ENCODE measurements at regions not wholly inside any gene's neighbourhood (a gene's known extent, or its start where the extent isn't known, plus 50 kb on each side); places are given as distances from the start of the nearest gene placed in this dataset.

DNA sequence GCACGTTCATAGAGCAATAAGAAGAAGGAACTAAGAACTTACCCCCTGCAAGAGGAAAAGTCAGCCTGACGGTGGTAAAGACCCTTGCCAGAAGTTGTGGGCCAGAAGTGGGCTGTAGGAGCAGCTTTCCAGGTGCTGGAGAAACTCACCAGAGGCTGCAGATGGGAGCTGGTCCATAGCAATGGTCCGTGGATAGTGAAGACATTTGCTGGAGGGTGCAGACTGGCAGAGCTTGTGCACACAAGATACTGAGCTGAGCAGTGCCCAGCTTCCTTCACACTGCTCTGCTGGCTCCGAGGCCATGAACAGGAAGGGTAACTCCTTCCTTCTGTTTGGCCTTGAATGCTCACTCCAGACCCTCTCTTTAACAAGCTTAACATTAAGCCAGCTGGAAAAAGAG, 149.8 kb upstream of the BNIP2 start:
- Histone ChIP-seq H3K9ac (ENCODE audit: low read length in 5 of 5) (no peak overlapping the region), H3K4me1 (ENCODE audit: control insufficient read depth in 5 of 5, insufficient read depth in 5 of 5, low read length in 5 of 5) (no peaks in the 10 kb centered on the region), H3K4me3 (ENCODE audit: low read depth in 1 of 5, low read length in 5 of 5) (no peak overlapping the region), H3K36me3 (ENCODE audit: control insufficient read depth in 5 of 5, insufficient read depth in 5 of 5, low read length in 5 of 5) (no peaks in the 10 kb centered on the region), H3K27me3 (ENCODE audit: control insufficient read depth in 5 of 5, insufficient read depth in 4 of 5, low read length in 5 of 5) (peaks cover 0 to 7% (median 0%) of the 10 kb centered on the region in 5 donors), H3K27ac (ENCODE audit: low read depth, low read length) (no peak overlapping the region), H3K9me3 (ENCODE audit: control insufficient read depth in 5 of 5, low read length in 5 of 5) (no peaks in the 10 kb centered on the region)

DNA sequence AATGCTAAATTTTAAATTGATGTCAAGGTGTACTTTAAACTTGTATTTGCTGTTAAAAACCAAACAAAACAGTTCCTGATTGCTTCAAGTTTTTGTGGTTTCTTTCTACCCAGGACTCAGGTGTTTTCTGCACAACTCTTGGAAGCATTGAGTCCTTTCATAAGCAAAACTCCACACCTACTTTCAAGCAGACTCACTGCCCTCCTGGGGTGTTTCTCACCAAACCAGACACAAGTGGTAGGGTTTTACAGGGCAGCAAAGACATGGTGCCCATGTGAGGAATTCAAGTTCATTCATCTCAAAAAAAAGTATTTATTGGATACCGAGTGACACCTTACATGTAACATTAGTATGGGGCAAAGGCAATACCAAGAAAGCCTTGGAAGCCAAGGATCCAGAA, 146.7 kb upstream of the BNIP2 start:
- Histone ChIP-seq H3K9me3 (ENCODE audit: control insufficient read depth in 5 of 5, low read length in 5 of 5) (no peaks in the 10 kb centered on the region), H3K9ac (ENCODE audit: low read length in 5 of 5) (no peak overlapping the region), H3K27me3 (ENCODE audit: control insufficient read depth in 5 of 5, insufficient read depth in 4 of 5, low read length in 5 of 5) (peaks cover 0 to 7% (median 0%) of the 10 kb centered on the region in 5 donors), H3K4me1 (ENCODE audit: control insufficient read depth in 5 of 5, insufficient read depth in 5 of 5, low read length in 5 of 5) (no peaks in the 10 kb centered on the region), H3K27ac (ENCODE audit: low read depth, low read length) (no peak overlapping the region), H3K36me3 (ENCODE audit: control insufficient read depth in 5 of 5, insufficient read depth in 5 of 5, low read length in 5 of 5) (no peaks in the 10 kb centered on the region), H3K4me3 (ENCODE audit: low read depth in 1 of 5, low read length in 5 of 5) (no peak overlapping the region)

DNA sequence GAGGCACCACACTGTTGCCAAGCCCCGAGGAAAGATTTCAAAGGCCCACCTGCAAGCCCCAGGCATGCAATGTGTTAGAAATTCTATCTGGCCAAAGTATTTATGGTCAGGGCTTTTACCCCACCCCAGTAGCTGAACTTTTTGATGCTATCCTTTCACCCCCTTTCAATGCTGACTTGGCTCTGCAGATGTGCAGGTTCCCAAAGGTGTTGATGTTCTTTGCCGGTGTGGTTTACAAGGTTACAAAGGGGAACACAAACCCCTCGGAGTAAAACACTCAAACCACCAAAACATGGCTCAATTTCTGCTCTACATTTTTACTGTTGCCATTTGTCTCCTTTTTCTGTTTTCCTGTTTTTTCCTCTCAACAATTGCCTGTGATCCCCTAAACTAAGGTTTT, 145.4 kb upstream of the BNIP2 start:
- H3K27me3 ChIP-seq (ENCODE audit: control insufficient read depth in 5 of 5, insufficient read depth in 4 of 5, low read length in 5 of 5): peaks cover 0 to 4% (median 0%) of the 10 kb centered on the region in 5 donors
- no peak overlapping the region for H3K9ac ChIP-seq (ENCODE audit: low read length in 5 of 5)
- no peaks in the 10 kb centered on the region for H3K4me1 ChIP-seq (ENCODE audit: control insufficient read depth in 5 of 5, insufficient read depth in 5 of 5, low read length in 5 of 5)
- H3K9me3 ChIP-seq (ENCODE audit: control insufficient read depth in 5 of 5, low read length in 5 of 5): no peaks in the 10 kb centered on the region
- no peaks in the 10 kb centered on the region for H3K36me3 ChIP-seq (ENCODE audit: control insufficient read depth in 5 of 5, insufficient read depth in 5 of 5, low read length in 5 of 5)
- H3K27ac ChIP-seq (ENCODE audit: low read depth, low read length): no peak overlapping the region
- H3K4me3 ChIP-seq (ENCODE audit: low read depth in 1 of 5, low read length in 5 of 5): no peak overlapping the region

DNA sequence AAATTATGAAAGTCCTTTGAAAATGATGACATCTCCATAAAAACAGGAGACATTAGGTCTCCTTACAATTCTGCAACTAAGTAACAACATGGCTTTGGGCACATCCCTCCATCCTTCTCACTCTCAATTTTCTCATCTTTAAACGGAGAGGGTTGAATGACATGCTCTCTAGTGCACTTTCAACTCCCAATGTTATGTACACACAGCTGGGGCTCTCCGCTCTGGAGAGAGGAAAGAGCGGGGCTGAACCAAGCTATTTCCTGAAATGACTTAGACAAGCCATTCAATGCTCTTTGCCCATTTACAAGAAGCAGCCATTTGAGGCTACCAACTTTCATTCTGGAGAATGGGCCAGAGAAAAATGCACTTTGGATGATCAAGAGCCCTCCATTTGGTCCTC, 144.2 kb upstream of the BNIP2 start:
- Histone ChIP-seq H3K27me3 (ENCODE audit: control insufficient read depth in 5 of 5, insufficient read depth in 4 of 5, low read length in 5 of 5) (no peaks in the 10 kb centered on the region), H3K9ac (ENCODE audit: low read length in 5 of 5) (no peak overlapping the region), H3K27ac (ENCODE audit: low read depth, low read length) (no peak overlapping the region), H3K4me1 (ENCODE audit: control insufficient read depth in 5 of 5, insufficient read depth in 5 of 5, low read length in 5 of 5) (no peaks in the 10 kb centered on the region), H3K36me3 (ENCODE audit: control insufficient read depth in 5 of 5, insufficient read depth in 5 of 5, low read length in 5 of 5) (no peaks in the 10 kb centered on the region), H3K9me3 (ENCODE audit: control insufficient read depth in 5 of 5, low read length in 5 of 5) (no peaks in the 10 kb centered on the region), H3K4me3 (ENCODE audit: low read depth in 1 of 5, low read length in 5 of 5) (no peak overlapping the region)

DNA sequence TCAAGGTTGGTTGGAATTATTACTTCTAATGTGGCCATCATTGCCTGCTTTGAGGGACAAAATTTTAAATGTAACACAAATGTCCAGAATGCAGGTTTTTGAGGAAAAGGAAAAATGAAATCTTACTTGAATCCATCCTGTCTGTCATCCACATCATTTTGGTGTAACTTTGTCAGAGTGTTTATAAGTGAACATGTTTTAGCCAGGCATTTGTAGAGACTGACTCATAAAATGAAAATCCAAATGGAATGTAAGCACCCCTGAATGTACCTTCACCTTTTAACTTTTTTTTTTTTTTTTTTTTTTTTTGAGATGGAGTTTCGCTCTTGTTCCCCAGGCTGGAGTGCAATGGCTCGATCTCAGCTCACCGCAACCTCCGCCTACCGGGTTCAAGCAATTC, 141.8 kb upstream of the BNIP2 start:
- no peak overlapping the region for H3K9ac ChIP-seq (ENCODE audit: low read length in 5 of 5)
- H3K36me3 ChIP-seq (ENCODE audit: control insufficient read depth in 5 of 5, insufficient read depth in 5 of 5, low read length in 5 of 5): no peaks in the 10 kb centered on the region
- H3K4me3 ChIP-seq (ENCODE audit: low read depth in 1 of 5, low read length in 5 of 5): no peak overlapping the region
- no peaks in the 10 kb centered on the region for H3K27me3 ChIP-seq (ENCODE audit: control insufficient read depth in 5 of 5, insufficient read depth in 4 of 5, low read length in 5 of 5)
- no peak overlapping the region for H3K27ac ChIP-seq (ENCODE audit: low read depth, low read length)
- no peaks in the 10 kb centered on the region for H3K9me3 ChIP-seq (ENCODE audit: control insufficient read depth in 5 of 5, low read length in 5 of 5)
- H3K4me1 ChIP-seq (ENCODE audit: control insufficient read depth in 5 of 5, insufficient read depth in 5 of 5, low read length in 5 of 5): no peaks in the 10 kb centered on the region

DNA sequence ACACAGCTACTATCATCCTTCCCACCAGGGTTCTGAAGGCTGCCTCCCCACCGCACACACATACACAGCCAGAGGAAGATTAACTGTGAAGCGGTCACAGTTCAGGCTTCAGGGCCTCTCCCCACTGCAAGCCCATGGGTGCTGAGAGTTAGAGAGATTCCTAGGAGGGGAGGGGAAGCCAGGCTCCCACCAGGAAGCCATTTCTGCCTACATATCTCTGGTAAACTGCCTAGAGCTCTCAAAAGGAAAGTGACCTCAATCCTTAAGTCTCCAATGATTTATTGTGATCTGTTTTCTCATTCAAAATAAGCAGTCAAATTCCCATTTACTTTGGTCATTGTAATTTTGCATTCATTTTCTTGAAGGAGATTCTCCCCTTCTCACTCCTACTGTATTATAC, 141.0 kb upstream of the BNIP2 start:
- H3K4me3 ChIP-seq (ENCODE audit: low read depth in 1 of 5, low read length in 5 of 5): no peak overlapping the region
- no peaks in the 10 kb centered on the region for H3K27me3 ChIP-seq (ENCODE audit: control insufficient read depth in 5 of 5, insufficient read depth in 4 of 5, low read length in 5 of 5)
- H3K9ac ChIP-seq (ENCODE audit: low read length in 5 of 5): no peak overlapping the region
- H3K9me3 ChIP-seq (ENCODE audit: control insufficient read depth in 5 of 5, low read length in 5 of 5): no peaks in the 10 kb centered on the region
- H3K4me1 ChIP-seq (ENCODE audit: control insufficient read depth in 5 of 5, insufficient read depth in 5 of 5, low read length in 5 of 5): no peaks in the 10 kb centered on the region
- no peak overlapping the region for H3K27ac ChIP-seq (ENCODE audit: low read depth, low read length)
- no peaks in the 10 kb centered on the region for H3K36me3 ChIP-seq (ENCODE audit: control insufficient read depth in 5 of 5, insufficient read depth in 5 of 5, low read length in 5 of 5)

DNA sequence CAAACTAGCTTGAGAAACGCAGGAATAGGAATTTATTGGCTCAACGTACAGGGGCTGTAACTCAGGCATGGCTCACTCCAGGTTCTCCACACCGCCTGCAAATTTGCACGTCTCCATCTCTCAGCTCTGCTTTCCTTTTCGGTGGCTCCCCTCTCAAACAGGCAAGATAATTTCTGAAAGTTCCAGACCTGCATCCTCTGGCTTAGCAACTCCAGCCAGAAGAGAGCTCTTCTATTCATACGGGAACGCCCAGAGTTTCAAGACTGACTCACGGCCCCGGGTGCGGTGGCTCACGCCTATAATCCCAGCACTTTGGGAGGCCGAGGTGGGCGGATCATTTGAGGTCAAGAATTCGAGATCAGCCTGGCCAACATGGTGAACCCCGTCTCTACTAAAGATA, 139.7 kb upstream of the BNIP2 start:
- no peaks in the 10 kb centered on the region for H3K36me3 ChIP-seq (ENCODE audit: control insufficient read depth in 5 of 5, insufficient read depth in 5 of 5, low read length in 5 of 5)
- H3K27me3 ChIP-seq (ENCODE audit: control insufficient read depth in 5 of 5, insufficient read depth in 4 of 5, low read length in 5 of 5): no peaks in the 10 kb centered on the region
- H3K27ac ChIP-seq (ENCODE audit: low read depth, low read length): no peak overlapping the region
- no peak overlapping the region for H3K9ac ChIP-seq (ENCODE audit: low read length in 5 of 5)
- no peaks in the 10 kb centered on the region for H3K9me3 ChIP-seq (ENCODE audit: control insufficient read depth in 5 of 5, low read length in 5 of 5)
- no peaks in the 10 kb centered on the region for H3K4me1 ChIP-seq (ENCODE audit: control insufficient read depth in 5 of 5, insufficient read depth in 5 of 5, low read length in 5 of 5)
- no peak overlapping the region for H3K4me3 ChIP-seq (ENCODE audit: low read depth in 1 of 5, low read length in 5 of 5)

DNA sequence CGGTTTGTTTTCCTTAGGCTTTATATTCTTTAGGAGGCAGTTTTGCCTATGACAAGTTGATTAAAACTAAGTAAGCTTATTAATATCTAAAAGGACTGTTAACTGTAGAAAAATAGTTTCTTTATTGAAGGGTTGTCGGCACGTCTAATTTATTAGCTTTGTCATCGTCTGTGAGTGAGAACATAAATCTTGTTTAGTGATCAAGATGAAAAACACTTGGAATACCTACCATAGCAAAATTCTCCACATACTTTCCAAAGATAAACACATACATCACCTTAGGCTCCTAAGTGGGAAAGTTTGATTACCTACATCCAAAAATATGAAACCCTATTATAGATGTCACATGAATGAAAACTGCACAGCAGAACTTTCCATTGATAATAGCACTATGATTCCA, 139.1 kb upstream of the BNIP2 start:
- Histone ChIP-seq H3K9ac (ENCODE audit: low read length in 5 of 5) (no peak overlapping the region), H3K36me3 (ENCODE audit: control insufficient read depth in 5 of 5, insufficient read depth in 5 of 5, low read length in 5 of 5) (no peaks in the 10 kb centered on the region), H3K27ac (ENCODE audit: low read depth, low read length) (no peak overlapping the region), H3K27me3 (ENCODE audit: control insufficient read depth in 5 of 5, insufficient read depth in 4 of 5, low read length in 5 of 5) (no peaks in the 10 kb centered on the region), H3K4me1 (ENCODE audit: control insufficient read depth in 5 of 5, insufficient read depth in 5 of 5, low read length in 5 of 5) (no peaks in the 10 kb centered on the region), H3K4me3 (ENCODE audit: low read depth in 1 of 5, low read length in 5 of 5) (no peak overlapping the region), H3K9me3 (ENCODE audit: control insufficient read depth in 5 of 5, low read length in 5 of 5) (peaks cover 0 to 4% (median 0%) of the 10 kb centered on the region in 5 donors)

DNA sequence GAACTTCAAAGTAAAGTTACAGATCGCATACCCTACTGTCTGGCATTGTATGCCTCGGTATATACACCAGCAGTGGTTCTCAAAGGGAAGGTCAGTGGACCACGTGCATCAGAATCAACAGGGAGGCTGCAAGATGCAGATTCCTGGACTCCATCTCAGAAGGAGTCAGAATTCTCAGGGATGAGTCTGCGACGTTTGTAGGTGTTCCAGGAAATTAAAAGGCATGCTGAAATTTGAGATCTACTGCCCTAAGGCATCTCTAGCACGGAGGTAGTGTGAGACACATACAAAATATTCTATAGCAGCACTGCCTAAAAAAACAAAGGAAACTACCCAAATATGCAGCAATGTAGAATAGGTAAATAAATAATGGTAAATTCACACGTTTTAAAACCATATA, 136.8 kb upstream of the BNIP2 start:
- Histone ChIP-seq H3K36me3 (ENCODE audit: control insufficient read depth in 5 of 5, insufficient read depth in 5 of 5, low read length in 5 of 5) (no peaks in the 10 kb centered on the region), H3K9me3 (ENCODE audit: control insufficient read depth in 5 of 5, low read length in 5 of 5) (peaks cover 0 to 6% (median 0%) of the 10 kb centered on the region in 5 donors), H3K27ac (ENCODE audit: low read depth, low read length) (no peak overlapping the region), H3K9ac (ENCODE audit: low read length in 5 of 5) (no peak overlapping the region), H3K4me3 (ENCODE audit: low read depth in 1 of 5, low read length in 5 of 5) (no peak overlapping the region), H3K27me3 (ENCODE audit: control insufficient read depth in 5 of 5, insufficient read depth in 4 of 5, low read length in 5 of 5) (no peaks in the 10 kb centered on the region), H3K4me1 (ENCODE audit: control insufficient read depth in 5 of 5, insufficient read depth in 5 of 5, low read length in 5 of 5) (no peaks in the 10 kb centered on the region)

DNA sequence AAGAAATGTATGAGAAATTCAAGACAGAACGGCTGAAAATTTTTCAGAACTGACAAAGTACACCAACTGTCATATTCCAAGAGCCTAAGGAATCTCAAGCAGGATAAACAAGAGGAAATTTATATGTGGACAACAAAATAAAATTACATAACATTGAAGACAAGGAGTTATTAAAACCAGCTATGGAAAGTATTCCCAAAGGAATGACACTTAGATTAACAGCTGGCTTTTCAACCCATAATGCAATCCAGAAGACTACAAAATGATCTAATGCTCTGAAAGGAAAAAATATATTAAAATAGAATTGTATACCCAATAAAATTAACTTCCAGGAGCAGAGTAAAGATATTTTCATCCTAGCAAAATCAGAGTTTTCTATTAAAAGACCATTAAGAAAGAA, 132.2 kb upstream of the BNIP2 start:
- Histone ChIP-seq H3K27ac (ENCODE audit: low read depth, low read length) (no peak overlapping the region), H3K4me3 (ENCODE audit: low read depth in 1 of 5, low read length in 5 of 5) (no peak overlapping the region), H3K36me3 (ENCODE audit: control insufficient read depth in 5 of 5, insufficient read depth in 5 of 5, low read length in 5 of 5) (no peaks in the 10 kb centered on the region), H3K9me3 (ENCODE audit: control insufficient read depth in 5 of 5, low read length in 5 of 5) (peaks cover 0 to 6% (median 0%) of the 10 kb centered on the region in 5 donors), H3K9ac (ENCODE audit: low read length in 5 of 5) (no peak overlapping the region), H3K4me1 (ENCODE audit: control insufficient read depth in 5 of 5, insufficient read depth in 5 of 5, low read length in 5 of 5) (no peaks in the 10 kb centered on the region), H3K27me3 (ENCODE audit: control insufficient read depth in 5 of 5, insufficient read depth in 4 of 5, low read length in 5 of 5) (peaks cover 0 to 18% (median 11%) of the 10 kb centered on the region in 5 donors)

DNA sequence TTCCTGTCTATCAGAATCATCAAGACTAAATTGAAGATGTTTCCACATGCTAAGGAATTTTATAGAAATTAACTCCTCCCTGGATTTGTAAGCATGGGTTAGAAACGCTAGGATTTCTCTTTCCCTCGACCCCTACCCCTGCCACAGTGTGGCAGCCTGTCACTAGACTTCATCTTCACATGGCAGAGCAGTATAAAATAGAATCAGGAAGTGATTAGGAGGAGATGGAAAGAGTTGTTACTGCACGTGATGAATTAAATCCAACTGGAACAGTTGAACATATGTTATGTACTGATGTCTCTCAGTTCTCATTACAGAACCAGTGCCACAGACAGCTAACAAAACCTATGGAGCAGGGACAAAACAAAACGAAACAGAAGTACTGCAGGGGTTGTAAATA, 130.0 kb upstream of the BNIP2 start:
- H3K27ac ChIP-seq (ENCODE audit: low read depth, low read length): no peak overlapping the region
- no peaks in the 10 kb centered on the region for H3K4me1 ChIP-seq (ENCODE audit: control insufficient read depth in 5 of 5, insufficient read depth in 5 of 5, low read length in 5 of 5)
- no peaks in the 10 kb centered on the region for H3K36me3 ChIP-seq (ENCODE audit: control insufficient read depth in 5 of 5, insufficient read depth in 5 of 5, low read length in 5 of 5)
- peaks cover 0 to 6% (median 0%) of the 10 kb centered on the region in 5 donors for H3K9me3 ChIP-seq (ENCODE audit: control insufficient read depth in 5 of 5, low read length in 5 of 5)
- no peak overlapping the region for H3K9ac ChIP-seq (ENCODE audit: low read length in 5 of 5)
- H3K27me3 ChIP-seq (ENCODE audit: control insufficient read depth in 5 of 5, insufficient read depth in 4 of 5, low read length in 5 of 5): peaks cover 0 to 26% (median 18%) of the 10 kb centered on the region in 5 donors
- no peak overlapping the region for H3K4me3 ChIP-seq (ENCODE audit: low read depth in 1 of 5, low read length in 5 of 5)

All from subcutaneous abdominal adipose tissue (tissue), 5 donors.